Frontal cortex (tissue), 3 donors: ENCODE measurements at regions not wholly inside any gene's neighbourhood (a gene's known extent, or its start where the extent isn't known, plus 50 kb on each side); places are given as distances from the start of the nearest gene placed in this dataset.

ENCODE experiments used
- DNase-seq, 2 donors: peaks; one replicate each; pipeline ENCODE4 v3.0.0; 2012; ENCODE audit warnings: low spot score in 2 of 2
- FAIRE-seq: peaks from 2 replicates; lab custom pipeline; 2012; peaks lifted over from hg19 to GRCh38; lab: Jason Lieb, UNC
- donor health status: control.
- donor health status: control.
- donor health status: control.

DNA sequence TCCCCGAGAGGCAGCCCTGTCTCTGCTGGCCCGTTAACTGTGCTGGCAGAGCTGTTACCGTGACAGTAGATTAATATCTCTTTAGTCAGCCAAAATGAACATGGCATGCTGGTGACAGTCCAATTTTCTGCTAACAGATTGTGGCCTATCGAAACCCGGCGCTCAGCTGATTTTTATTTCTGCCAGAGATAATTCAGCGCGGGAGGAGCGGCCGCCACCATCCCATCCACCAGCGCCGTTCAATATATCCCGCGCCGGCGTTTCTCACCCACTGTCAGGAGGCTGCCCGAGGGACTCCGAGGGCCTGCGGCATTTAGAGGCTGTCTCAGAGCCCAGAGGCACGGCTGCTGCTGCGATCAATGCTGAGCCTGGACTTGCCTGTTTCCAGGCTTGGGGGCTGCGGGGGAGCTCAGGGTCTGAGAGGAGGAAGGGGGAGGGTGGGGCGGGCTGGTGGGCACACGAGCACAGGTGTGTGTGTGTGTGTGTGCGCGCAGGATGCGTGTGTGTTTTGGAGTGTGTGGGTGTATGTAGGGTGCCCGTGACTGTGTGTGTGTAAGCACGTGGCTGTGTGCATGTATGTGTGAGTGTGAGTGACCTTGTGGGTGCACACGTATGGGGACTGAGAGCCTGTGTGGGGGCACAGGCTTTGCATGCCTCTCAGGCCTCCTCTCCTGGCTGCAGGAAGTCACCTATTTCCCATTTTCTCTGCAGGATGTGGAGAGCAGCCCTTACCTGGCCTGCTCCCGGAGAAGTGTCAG, 109.7 kb upstream of the ACTRT2 start:
- DNase-seq (no peak), FAIRE-seq (no peak)

- DNase-seq, result no peak
- FAIRE-seq, result no peak
Measured at GRCh38 chr1:2912424-2913061, 108.7 kb upstream of the ACTRT2 start.

DNA sequence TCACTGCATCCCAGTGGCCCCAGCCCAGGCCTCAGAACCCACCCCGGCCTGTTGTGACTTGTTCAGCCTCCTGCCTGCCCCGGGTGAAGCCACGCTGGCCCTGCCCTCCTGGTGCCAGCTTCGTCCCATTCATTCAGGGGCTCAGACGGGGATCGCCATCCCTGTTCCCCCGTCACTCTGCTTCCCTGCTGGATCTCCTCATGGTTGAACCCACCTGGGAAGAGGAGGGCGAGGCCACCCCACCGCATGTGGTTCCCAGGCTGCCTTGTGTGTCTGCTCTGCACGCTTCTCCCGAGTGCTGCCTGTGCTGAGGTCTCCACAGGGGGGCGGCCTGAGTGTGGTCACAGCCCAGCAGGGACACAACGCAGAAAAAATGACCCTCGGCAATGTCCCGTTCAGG, 108.2 kb upstream of the ACTRT2 start:
- no peak for FAIRE-seq

DNA sequence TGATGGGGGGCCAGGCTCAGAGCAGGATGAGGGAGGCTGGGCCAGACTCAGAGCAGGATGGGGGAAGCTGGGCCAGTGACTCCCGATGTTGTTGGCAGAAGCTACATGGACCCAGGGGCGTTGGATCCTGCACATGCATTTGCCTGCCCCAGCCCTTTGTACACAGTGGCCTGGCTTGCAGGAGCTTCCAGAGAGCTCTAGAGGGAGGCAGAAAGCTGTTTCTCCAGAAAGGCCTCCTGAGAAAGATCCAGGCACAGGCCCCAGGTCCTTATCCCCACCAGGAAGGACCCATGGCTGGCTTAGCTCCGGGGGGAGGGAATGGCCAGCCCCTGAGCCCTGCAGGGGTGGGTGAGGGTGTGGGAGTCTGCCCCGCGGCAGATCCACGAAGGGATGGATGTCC, 106.6 kb upstream of the ACTRT2 start:
- DNase-seq, result peak; percentile 58 to 64
- no peak for FAIRE-seq

More for the DNA sequence above, 108.2 kb upstream of the ACTRT2 start:
- no peak for DNase-seq

- DNase-seq, result no peak
- FAIRE-seq, result no peak
Measured at GRCh38 chr1:2916153-2916552, 105.1 kb upstream of the ACTRT2 start.

- no peak for FAIRE-seq
- DNase-seq, result no peak
Measured at GRCh38 chr1:2916706-2917105, 104.6 kb upstream of the ACTRT2 start.

- DNase-seq (no peak), FAIRE-seq (no peak)
Measured at GRCh38 chr1:2917284-2917683, 104.0 kb upstream of the ACTRT2 start.

- DNase-seq (no peak), FAIRE-seq (no peak)
Measured at GRCh38 chr1:2918441-2918840, 102.8 kb upstream of the ACTRT2 start.

GRCh38 chr1:2919841-2920240, 101.4 kb upstream of the ACTRT2 start:
- FAIRE-seq (no peak), DNase-seq (no peak)

GRCh38 chr1:2920421-2921015, 100.7 kb upstream of the ACTRT2 start:
- DNase-seq (no peak), FAIRE-seq (no peak)

GRCh38 chr1:2921970-2922686, 99.1 kb upstream of the ACTRT2 start:
- DNase-seq (no peak), FAIRE-seq (no peak)

GRCh38 chr1:2923351-2923750, 97.9 kb upstream of the ACTRT2 start:
- DNase-seq, result no peak
- FAIRE-seq, result no peak

DNA sequence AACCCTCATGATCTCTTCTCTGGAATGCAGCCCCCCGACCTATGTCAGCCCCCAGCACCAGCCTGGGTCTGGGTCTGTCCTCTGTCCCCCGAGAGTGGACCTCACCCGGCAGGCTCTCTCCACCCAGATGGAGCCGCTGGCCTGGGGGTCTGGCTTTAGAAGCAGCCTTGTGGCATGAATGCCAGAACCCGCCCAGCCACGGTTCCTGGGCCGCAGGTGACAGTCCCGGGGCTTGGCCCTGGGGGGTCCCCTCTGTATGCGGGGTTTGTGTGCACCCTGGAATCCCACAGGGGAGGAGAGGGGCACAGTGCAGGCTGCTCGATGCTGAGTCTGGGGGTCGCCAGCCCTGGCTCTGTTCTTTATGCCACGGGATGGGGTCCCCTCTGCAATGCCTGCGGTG, 96.0 kb upstream of the ACTRT2 start:
- FAIRE-seq, result no peak
- no peak for DNase-seq

GRCh38 chr1:2925918-2926317, 95.3 kb upstream of the ACTRT2 start:
- FAIRE-seq (no peak), DNase-seq (no peak)

DNA sequence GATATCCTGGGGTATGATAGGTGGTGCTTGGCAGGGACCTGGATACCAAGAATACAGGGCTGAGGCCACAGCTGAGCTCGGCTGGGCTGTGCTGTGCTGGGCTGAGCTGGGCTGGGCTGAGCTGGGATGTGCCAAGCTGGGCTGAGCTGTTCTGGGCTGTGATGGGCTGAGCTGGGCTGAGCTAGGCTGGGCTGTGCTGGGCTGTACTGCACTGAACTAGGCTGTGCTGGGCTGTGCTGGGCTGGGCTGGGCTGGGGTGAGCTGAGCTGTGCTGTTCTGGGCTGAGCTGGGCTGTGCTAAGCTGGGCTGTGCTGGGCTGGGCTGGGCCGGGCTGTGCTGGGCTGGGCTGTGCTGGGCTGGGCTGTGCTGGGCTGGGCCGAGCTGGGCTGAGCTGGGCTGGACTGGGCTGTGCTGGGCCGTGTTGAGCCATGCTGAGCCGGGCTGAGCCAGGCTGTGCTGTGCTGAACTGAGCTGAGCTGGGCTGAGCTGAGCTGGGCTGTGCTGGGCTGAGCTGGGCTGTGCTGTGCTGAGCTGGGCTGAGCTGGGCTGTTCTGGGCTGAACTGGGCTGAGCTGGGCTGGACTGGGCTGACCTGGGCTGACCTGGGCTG, 94.7 kb upstream of the ACTRT2 start:
- no peak for DNase-seq
- no peak for FAIRE-seq

- FAIRE-seq (no peak), DNase-seq (peak in 1 of 2 donors; percentile 46)
Measured at GRCh38 chr1:2927393-2928360, 93.6 kb upstream of the ACTRT2 start.

- FAIRE-seq, result no peak
- no peak for DNase-seq
Measured at GRCh38 chr1:2928366-2929325, 92.6 kb upstream of the ACTRT2 start.

DNA sequence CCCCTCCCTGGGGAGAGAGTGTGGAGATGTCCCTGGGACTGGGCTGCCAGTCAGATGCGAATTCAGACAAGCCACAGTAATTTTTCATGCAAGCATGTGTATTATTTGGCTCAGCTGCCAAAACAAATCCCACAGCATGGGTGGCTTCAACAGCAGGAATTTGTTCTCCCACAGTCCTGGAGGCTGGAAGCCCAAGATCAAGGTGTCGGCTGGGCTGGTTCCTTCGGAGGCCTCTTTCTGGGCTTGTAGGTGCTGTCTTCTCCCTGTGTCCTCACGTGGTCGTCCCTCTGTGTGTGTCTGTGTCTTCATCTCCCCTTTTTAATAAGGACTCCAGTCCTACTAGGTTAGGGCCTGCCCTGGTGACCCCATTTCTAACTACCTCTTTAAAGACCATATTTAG, 91.9 kb upstream of the ACTRT2 start:
- DNase-seq, result no peak
- FAIRE-seq, result no peak
